IPS-NIHi7 (cell line): ENCODE measurements at regions not wholly inside any gene's neighbourhood (a gene's known extent, or its start where the extent isn't known, plus 50 kb on each side); places are given as distances from the start of the nearest gene placed in this dataset.
"Not testable (repeated sequence)": the region's sequence is repeated elsewhere in the genome, so short reads cannot be mapped to it uniquely, and the experiment has no call there.

Source experiments
- DNase-seq: peaks from one replicate; pipeline ENCODE4 v3.0.0; 2012; ENCODE audit warnings: mixed read lengths; ENCODE audit errors: extremely low spot score

DNA sequence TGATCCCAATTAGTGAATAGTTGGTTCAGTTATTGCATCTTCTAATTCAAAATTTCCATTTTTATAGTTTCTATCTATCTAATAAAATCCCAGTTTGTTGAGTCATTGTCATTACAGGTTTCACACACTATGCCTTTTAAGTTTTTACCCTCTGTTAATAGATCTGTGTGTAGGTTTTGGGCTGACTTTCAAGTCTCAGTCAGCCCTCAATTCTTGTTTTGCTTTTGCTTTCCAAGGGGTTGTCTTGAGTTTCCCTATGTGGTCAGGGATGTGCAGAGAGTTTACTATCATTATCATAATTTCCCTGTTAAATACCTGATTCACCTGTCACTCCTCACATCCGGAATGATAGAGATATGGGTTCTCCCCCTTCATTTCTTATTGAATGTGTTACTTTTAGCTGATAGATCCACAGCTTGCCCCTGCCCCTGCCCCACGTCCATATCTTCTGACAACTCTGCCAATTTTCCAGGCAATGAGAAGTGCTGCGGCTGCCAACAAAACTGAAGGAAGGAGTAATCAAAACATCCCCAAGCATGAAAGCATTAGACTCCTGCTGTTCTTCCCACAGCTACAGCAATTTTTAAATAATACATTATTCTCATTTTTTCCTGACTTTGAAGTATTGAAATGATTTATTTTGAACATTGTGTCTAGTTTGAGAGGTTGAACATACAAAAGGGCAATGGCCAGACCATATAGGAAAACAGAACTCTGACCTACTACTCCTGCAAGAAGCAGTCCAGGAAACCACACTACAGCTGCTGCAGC lies 1064.8 kb downstream of the SUCLG1 start:
- no peak for DNase-seq

DNA sequence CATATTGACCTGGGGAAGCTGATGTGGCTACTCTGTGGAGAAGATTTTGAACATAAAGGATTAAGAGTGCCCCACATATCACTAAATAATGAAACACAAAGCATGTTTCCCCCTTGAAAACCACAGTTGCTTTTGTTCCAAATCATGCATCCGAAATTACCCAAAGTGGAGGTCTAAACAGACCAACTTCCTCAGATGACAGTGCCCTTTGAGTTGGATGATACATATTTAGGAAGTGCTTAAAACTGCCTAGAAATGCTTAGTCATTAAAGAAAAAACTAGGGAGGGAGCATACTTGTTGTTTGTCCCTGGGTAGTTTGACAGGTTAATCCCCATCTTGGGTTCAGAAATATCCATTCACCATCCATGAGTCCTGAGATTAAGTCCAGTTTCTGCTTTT lies 1070.3 kb downstream of the SUCLG1 start:
- DNase-seq = no peak

DNA sequence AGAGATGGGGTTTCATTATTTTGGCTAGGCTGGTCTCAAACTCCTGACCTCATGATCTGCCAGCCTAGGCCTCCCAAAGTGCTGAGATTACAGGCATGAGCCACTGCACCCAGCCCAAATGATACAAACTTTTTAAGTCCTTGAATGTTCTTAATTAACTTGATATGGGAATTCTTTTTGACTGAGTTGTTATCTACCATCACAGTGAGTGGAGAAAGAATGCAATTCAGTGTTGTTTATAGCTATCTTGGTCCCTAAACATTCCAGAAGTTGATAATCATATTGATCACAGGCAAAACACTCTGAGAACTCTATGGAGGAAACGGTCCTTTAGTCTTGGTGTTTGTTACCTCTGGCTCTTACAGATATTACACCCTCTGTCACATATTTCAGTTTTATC lies 1072.5 kb downstream of the SUCLG1 start:
- DNase-seq = no peak

DNA sequence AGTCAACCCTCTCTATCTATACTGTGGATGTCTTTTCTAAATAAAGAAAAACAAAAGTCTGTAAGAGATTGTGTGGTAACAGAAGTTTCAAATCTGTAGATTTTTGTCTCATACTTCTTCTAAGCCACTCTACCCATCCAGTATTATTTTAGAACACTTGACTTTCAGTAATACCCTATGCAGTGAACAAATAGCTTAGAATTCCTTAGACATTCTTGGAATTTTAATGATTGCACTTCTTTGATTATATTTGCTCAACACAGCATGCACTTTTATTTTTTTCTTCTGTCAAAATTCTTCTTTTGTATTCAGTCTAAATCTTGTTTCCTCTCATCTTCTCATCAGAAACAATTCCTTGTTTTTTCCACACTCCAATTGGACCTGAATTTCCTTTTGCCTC lies 1080.2 kb downstream of the SUCLG1 start:
- no peak for DNase-seq

DNA sequence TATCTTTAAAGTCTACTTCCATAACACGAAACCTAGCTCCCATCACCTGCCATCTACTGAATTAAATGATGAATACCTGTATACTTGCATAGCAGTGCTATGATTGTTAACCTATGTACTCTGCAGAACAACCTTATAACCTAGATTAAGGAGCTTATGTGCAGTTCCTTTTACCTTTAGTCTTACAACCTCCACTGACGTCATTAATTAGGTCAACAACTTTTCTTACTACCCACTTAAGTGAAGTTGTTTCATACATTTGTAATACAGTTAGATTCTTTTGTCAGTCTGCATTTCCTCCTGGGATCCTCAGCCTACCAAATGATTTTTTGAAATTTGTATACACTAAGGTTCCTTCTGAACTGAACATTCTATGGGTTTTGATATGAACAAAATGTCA lies 1082.3 kb downstream of the SUCLG1 start:
- DNase-seq = no peak

DNA sequence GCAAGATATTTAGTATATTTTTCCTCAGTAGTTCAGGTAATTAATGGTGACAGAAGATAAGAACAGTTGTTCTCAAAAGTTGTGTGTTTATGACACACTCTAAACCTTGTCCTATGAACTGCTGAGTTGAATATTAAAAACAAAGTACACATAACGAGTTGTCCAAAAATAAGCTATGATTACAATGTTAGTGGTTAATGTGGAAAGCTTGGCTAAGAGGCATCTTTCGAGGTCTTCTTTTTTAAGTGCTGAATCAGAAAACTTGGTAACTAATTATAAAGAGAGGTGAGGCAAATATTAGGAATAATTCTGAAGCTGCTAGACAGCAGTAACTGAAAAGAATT lies 1088.7 kb downstream of the SUCLG1 start:
- DNase-seq = no peak

DNA sequence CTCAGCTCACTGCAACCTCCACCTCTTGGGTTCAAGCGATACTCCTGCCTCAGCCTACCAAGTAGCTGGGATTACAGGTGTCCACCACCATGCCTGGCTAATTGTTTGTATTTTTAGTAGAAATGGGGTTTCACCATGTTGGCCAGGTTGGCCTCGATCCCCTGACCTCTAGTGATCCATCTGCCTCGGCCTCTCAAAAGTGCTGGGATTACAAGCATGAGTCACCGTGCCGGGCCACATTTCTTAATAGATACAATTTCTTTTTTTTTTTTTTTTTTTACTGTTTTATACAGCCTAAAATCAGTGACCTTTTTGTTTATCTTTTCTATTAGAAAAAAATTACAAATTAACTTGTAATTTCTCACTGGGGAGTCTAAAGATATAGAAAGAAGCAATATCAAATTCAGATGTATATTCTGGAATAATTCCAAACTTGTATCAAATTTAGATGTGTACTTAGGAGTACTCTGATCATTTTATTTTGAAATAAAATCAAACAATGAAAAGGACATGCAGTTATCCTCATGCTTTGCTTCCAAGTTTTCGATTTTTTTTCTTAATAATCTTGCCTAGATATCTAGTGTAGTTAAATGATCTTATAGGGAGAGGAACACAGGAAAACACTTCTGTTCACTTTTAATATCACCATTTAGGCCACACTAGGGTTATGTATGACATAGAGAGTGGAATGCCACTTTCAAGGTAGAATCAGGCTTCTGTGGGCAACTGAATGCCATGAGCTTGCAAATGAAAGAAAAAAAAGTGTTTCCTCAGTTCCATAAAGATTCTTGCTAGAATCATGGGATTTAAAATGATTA lies 1089.3 kb downstream of the SUCLG1 start:
- DNase-seq = no peak

DNA sequence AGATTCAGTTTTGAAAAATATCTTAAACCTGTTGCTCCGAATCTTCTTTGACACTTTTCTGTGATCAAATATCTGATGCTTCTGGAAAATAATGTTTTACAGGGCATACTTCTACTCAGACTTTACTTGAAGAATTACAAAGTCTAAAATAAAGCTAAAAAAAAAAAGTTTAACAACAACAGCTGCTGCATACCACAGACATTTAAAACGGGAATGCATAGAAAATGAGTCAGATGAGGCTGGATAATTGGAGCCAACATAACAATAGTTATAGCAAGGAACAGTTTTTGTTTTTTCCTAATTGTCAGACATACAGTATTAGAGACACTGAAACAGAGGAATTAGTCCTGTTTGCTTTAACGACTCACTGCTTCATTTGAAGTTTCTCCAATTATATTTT lies 1090.2 kb downstream of the SUCLG1 start:
- no peak for DNase-seq

DNA sequence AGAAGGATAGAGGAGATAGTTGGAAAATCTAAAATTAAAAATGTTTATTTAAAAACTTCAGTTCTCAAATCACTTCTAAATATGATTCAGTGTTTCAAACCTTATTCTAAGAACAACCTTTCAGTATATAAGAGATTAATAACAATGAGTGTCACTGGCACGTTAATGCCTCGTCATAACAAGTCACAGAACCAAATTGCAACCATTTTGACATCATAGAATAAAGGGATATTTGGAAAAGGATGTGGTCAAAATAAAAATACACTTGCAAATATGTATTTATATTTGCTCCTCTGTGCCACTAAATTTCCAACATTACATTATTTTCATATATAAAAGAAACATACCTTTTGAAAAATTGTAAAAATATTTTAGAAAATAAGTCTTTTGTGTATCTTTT lies 1090.6 kb downstream of the SUCLG1 start:
- no peak for DNase-seq

DNA sequence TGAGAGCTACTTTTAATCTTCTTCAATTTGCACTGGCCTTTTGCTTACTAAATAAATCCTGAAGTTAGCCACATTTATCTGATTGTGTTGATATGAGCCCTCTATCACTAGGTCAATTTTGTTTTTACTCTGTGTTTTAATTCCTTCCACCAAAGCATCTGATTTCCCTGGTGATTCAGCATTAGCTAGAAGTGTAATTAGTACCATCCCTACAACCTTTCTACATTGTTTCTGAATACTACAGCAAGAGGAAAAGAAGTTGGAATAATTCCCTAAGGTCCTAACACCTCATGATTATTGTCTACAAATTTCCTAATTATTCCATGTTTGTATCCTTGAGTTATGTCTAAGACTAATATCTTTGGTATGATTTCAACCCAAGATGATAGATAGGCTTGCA lies 1093.6 kb downstream of the SUCLG1 start:
- no peak for DNase-seq

DNA sequence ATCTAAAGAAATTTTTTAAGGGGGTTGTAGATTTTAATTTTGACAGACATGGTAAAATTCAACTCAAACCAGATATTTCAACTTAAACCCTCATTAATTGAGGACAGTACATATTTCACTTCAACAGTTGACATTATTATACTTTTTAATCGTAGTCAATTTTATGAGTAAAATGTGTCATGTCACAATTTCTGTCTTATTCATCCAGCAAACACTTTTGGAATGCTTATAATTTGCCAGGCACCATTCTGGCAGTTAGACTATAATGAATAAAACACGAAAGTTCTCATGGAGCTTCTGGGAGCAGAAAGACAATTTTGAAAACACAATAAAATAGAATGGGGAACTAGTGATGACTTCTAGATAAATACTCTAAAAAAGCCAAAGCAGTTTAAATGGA lies 1094.8 kb downstream of the SUCLG1 start:
- DNase-seq = no peak

DNA sequence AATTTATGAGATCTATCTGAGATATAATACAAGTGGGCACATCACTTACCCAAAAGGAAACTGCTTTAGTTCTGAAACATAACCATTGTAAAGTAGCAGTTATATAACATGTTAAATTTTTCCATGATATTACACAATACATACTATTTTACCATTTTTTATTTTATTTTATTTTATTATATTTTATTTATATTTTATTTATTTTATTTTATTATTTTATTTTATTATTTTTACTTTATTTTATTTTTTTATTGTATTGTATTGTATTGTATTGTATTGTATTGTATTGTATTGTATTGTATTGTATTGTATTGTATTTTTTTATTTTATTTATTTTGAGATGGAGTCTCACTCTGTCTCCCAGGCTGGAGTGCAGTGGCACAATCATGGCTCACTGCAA lies 1095.9 kb downstream of the SUCLG1 start:
- not testable (repeated sequence) for DNase-seq

DNA sequence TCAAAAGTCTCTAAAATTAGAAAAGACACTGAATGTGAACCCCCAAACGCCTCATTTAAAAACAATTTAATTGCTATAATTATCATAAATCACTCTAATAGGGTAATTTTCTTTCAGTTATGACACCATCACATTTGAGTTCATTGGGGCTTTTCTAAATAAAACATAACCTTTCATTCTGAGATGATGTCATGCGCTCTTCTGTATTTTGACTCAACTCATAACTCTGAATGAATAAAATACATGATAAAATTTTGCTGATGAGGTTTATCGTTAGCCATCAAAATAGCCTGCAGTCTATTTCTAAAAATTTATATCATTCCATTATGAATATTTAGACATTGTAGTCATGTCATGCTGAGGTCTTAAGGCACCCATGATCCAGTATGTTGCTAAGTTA lies 1099.7 kb downstream of the SUCLG1 start:
- DNase-seq = no peak

DNA sequence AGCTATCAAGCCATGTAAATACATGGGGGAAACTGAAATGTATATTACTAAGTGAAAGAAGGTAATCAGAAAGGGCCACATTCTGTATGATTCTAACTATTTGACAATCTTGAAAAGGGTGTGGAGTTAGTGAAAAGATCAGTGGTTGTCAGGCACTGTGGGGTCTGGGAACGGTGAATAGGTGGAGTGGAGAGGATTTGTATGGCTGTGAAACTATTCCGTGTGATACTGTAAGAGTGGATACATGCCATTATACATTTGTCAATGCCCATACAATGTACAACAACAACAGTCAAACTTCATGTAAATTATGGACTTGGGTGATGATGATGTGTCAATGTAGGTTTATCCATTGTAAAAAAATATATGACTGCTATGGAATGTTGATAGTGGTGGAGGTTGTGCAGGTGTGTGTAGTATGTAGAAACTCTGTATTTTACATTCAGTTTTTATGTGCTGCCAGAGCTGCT lies 1116.2 kb downstream of the SUCLG1 start:
- no peak for DNase-seq

DNA sequence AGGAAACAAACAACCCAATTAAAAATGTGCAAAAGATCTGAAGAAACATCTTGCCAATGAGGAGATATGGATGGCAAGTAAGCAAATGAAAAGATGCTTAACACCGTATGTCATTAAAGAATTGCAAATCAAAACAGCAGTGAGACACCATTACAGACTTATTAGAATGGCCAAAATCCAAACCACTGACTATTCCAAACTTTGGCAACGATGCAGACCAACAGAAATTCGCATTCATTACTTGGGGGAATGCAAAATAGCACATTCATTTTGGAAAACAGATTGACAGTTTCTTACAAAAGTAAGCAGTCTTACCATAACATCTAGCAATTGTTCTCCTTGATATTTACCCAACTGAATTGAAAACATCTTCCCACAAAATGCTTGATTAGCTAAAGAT lies 1118.7 kb downstream of the SUCLG1 start:
- no peak for DNase-seq

DNA sequence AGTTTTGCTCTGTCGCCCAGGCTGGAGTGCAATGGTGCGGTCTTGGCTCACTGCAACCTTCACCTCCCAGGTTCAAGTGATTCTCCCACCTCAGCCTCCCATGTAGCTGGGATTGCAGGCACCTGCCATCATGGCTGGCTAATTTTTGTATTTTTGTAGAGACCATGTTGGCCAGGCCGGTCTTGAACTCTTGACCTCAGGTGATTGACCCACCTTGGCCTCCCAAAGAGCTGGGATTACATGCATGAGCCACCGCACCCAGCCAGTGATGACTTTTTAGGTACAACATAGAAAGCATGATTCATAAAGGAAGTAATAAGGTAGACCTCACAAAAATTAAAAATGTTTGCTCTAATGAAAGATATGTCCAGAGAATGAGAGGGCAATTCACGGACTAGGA lies 1119.1 kb downstream of the SUCLG1 start:
- not testable (repeated sequence) for DNase-seq

DNA sequence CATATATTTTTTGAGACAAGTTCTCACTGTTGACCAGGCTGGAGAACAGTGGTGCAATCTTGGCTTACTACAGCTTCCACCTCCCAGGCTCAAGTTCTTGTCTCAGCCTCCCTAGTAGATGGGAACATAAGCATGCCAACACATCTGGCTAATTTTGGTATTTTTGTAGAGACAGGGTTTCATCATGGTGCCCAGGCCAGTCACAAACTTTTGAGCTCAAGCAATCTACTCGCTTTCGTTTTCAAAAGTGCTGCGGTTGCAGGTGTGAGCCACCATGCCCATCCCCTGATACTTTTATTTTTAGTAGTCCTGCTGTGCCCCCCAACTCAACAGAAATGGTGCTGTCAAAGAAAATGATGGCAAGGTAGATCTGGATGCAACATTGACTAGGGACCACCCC lies 1127.3 kb downstream of the SUCLG1 start:
- DNase-seq = no peak

DNA sequence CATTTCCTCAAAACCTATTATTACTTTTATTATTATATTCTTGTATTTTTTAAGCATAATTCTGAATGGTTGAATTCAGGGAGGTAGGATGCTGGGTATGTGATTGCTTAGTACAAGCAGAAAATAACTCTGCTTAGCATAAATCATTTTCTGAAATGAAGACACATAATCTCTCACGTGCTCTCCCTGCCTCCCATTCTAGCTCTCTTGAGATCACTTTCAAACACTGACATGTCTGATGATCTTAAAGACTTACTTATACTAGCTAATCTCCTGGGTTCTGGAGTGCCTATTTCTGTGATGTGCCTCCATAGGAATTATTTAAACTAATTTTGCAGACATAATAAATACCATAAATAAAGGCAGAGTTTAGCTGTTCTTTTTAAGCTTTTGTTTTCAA lies 1136.0 kb downstream of the SUCLG1 start:
- DNase-seq = no peak

DNA sequence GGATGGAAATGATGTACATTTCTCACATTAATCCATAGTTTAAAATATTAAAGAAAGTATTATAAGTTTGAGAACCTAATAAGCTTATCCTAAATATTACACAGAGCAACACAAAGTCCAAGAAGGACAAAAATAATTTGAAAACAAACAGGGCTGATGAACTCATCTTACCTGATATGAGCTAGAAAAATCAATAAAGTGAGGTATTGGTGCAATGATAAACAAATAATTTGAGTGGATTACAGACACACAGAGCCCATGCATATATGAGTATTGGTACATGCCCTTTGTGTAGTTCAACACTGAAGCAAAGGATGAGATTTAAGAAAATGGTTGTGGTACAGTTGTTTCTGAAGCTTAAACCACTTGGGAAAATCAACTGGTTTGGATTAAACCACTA lies 1139.0 kb downstream of the SUCLG1 start:
- DNase-seq = no peak

DNA sequence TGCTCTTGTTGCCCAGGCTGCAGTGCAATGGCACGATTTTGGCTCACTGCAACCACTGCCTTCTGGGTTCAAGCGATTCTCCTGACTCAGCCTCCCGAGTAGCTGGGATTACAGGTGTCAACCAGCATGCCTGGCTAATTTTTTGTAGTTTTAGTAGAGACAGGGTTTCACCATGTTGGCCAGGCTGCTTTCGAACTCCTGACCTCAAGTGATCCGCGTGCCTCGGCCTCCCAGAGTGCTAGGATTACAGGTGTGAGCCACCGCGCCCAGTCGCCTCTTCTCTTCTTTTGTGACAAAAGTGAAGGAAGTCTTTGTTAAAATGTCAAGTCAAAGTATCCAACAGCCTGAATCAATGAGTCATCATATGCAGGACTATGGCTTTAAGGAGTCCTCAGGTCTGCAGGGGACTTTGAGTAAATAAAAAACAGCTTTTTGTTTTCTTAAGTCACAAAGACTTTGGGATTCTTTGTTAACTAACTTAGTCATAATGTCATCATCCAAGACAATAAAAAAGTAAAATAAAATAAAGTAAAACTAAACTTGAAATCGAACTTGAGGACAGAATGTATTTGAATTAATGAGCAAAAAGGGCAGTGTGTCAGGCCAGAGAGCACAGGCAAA lies 1153.2 kb downstream of the SUCLG1 start:
- no peak for DNase-seq

DNA sequence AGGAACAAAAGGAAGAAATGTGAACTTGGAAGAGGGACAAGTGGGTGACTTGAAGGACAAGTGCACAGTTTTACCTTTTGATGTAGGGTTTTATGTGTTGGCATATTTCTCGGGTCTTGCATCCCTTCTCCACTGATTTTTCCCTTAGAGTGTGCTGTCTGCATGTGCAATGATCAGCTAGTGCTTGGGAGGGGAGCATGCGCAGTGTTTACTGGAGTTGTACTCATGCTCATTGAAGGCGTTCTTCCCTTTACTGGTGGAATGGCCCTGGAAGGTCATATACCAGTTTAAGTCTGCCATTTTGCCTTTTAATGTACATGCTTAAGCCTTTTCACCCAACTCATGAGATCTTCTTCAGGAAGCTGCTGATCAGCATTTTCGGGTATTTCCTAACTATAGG lies 1168.0 kb downstream of the SUCLG1 start:
- DNase-seq = no peak

DNA sequence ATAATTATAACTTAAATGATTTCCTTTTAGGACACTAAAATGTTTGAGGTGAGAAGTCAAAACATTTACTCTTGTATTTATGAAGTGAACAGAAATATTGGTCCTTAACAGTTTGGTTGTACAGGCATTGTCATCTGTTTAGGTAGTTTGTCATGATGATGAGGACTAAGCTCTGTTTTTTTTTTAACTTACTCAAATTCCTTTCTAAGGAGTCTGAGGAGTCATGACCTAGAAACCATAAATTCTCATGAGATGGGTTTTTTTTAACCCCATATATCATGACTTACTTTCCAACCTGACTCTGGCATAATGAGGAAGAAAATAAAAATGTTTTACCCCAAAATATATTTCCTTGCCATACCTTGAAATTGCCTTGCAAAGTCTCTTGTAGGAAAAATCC lies 1176.2 kb downstream of the SUCLG1 start:
- DNase-seq = no peak
